ENCODE measurements at regions not wholly inside any gene's neighbourhood (a gene's known extent, or its start where the extent isn't known, plus 50 kb on each side); places are given as distances from the start of the nearest gene placed in this dataset.

- TF ChIP-seq CTCF (IDR thresholded peaks at IDR 0.05), result no peak
Measured at GRCh38 chr4:126794363-126794762, 838.4 kb upstream of the INTU start.

GRCh38 chr4:126798214-126798613 is 834.5 kb upstream of the INTU start:
- TF ChIP-seq CTCF (IDR thresholded peaks at IDR 0.05), result no peak

- no peak for TF ChIP-seq CTCF (IDR thresholded peaks at IDR 0.05)
Measured at GRCh38 chr4:126799416-126799815, 833.3 kb upstream of the INTU start.

- no peak for TF ChIP-seq CTCF (IDR thresholded peaks at IDR 0.05)
Measured at GRCh38 chr4:126799971-126800574, 832.7 kb upstream of the INTU start.

- no peak for TF ChIP-seq CTCF (IDR thresholded peaks at IDR 0.05)
Measured at GRCh38 chr4:126800575-126801141, 832.1 kb upstream of the INTU start.

GRCh38 chr4:126807132-126807531 is 825.6 kb upstream of the INTU start:
- TF ChIP-seq CTCF (IDR thresholded peaks at IDR 0.05), result no peak

- no peak for TF ChIP-seq CTCF (IDR thresholded peaks at IDR 0.05)
Measured at GRCh38 chr4:126812076-126812475, 820.7 kb upstream of the INTU start.

GRCh38 chr4:126820631-126821030 is 812.1 kb upstream of the INTU start:
- TF ChIP-seq CTCF (IDR thresholded peaks at IDR 0.05), result no peak
